ENCODE measurements at regions not wholly inside any gene's neighbourhood (a gene's known extent, or its start where the extent isn't known, plus 50 kb on each side); places are given as distances from the start of the nearest gene placed in this dataset.
A peak's percentile ranks its signal among the peaks of the same experiment; 100 is the strongest.
"Not testable (repeated sequence)": the region's sequence is repeated elsewhere in the genome, so short reads cannot be mapped to it uniquely, and the experiment has no call there.

DNA sequence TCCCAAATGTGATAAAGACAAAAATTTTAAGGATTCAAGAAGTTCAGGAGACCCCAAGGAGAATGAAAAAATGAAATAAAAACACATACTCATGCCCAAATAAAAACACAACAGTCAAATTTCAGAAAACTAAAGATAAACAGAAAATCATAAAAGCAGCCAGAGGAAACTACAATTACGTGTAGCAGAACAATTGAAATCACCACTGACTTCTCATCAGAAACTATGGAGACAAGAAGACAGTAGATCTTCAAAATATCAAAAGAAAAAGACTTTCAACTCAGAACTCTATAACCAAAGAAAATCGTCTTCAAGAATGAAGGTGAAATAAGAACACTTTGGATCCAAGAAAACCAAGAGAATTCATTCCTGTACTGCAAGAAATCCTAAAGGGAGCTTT is 54.9 kb downstream of the DIO3 start:
- no peak for DNase-seq

DNA sequence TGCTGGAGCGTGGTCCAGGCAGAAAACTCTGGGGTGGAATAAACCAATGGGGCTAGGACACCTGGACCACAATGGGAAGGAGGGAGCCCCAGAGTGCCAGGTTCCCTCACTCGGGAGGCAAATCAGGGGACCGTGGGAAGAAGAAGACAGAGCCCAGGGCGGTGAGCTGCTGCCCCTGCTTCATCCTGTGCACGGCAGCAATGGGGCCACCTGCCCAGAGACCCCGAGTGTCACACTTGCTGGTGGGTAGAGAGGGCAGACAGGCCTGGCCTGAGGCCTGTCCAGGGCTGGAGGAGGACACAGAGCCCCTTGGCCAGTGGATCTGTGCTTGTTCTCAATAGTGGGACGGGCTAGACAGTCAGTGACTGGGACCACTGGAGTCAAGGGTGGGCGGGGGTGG is 58.2 kb downstream of the DIO3 start:
- no peak for DNase-seq

DNA sequence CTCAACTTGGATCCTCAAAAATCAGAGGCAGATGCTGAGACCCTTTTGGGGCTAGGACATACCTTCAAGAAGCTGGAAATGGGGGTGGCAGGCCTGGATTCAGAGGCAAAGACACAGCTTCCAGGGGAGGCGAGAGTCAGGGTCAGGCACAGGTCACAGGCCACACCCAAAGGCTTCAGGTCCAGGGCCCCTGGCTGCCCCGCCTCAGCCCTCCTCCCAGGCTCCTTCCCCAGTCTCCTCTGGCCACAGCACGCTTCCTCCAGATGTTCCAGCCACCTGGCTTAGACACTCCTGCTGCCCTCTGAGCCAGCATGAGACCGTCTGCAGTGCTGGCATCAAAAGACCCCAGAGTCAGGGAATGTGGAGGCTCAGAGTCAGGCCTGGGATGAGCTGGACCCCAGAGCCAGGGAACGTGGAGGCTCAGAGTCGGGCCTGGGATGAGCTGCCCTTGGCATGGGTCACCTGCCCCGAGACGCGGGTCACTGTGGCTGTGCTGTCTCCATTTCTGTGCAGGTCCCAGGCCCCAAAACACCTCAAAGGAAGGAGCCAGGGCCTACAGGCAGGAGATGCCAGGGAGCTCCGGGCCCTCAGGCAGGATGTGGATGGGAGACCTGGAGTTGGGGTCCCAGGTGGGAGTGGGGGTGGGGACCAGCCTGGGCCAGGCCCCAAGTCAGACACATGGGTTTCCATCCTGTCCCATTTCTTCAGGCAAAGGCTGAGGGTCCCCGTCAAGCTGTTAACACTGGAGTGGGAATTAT is 58.9 kb downstream of the DIO3 start:
- no peak for DNase-seq

DNA sequence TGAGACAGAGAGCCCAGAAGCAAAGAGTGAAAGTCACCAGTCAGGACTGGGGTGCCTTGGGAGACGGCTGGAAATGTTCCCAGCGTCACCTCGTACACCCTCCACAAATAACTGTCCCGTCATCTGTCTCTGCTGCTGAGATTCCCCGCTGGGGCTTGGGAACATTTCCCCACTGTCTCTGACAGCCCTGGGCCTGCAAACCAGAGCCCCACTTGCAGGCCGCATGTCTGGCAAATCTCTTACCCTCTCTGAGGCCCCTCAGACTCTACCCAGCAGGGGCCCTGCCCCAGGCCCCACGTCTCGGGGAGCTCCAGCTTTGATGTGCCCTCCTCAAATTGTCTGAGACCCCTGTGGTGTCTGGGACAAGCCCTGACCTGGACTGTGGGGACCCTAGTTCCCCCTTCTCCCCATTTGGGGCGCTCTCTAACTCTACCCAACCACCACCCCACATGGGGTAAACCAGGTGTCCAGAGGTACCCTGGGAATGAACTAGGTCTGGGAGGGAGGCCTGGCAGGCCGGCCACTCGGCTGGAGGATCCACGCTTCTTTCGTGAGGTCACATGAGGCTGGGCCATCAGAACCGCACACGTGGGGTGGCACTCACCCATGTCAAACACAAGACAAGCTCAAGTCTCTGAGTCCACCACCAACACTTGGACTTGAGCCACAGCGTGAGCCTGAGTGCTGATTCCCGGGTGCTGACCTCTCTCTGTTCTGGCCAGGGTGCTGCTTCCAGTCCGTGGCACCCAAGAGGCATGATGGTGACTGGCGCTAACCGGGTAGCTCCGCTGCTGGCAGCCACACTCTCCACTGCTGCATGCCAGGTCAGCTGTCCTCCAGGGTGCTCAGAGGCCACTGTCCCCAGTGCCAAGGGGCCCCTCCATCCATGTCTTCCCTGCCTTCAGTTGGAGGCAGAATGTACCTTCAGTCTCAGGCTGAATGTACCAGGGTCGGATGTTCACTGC is 59.8 kb downstream of the DIO3 start:
- DNase-seq, result no peak

DNA sequence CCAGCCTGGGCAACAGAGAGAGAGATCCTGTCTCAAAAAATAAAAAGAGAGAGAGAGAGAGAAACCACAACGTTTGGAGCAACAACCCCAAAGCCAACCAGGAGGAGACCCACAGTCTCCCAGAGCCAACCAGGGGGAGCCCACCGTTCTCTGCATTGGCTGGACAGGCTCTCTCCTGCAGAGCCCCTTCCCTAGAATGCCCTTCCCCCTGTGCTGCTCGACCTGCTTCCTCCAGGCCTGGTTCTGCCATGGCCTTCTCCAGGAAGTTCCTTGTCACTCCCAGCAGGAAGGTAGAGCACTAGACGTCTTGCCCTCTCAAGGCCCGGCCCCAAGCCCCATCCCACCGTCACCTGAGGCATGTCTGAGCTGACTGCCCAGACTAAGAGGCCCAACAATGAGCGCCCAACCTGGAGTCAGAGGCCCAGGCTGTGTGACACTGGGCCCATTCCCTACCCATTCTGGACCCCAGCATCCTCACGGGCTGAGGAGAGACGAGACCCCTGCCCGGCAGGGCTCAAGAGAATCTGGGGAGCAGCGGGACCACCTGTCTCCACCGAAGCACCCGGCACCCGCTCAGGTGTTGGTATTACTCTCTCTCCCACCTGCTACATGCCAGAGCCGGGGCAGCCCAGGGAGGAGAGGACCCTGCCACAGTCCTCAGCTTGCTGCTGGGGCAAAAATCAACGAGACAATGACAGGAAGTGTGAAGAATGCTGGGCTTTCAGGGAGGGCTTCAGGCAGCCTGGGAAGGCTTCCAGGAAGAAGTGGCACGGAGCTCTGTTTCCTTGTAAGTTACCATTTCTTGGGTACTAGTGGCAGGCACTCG is 61.2 kb downstream of the DIO3 start:
- DNase-seq, result no peak

DNA sequence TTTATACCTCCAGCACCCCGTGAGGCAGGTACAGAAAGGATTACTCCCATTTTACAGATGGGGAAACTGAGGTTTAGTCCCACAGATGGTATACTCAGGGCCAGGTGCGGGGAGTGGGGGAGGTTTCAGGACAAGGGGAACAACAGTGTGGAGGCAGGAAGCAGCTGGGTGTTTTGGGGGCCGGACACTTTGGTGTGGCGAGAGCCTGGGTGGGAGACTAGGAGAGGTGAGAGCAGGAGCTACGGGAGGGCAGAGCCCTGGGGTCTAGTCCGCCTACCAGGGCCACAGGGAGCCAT is 61.7 kb downstream of the DIO3 start:
- no peak for DNase-seq

DNA sequence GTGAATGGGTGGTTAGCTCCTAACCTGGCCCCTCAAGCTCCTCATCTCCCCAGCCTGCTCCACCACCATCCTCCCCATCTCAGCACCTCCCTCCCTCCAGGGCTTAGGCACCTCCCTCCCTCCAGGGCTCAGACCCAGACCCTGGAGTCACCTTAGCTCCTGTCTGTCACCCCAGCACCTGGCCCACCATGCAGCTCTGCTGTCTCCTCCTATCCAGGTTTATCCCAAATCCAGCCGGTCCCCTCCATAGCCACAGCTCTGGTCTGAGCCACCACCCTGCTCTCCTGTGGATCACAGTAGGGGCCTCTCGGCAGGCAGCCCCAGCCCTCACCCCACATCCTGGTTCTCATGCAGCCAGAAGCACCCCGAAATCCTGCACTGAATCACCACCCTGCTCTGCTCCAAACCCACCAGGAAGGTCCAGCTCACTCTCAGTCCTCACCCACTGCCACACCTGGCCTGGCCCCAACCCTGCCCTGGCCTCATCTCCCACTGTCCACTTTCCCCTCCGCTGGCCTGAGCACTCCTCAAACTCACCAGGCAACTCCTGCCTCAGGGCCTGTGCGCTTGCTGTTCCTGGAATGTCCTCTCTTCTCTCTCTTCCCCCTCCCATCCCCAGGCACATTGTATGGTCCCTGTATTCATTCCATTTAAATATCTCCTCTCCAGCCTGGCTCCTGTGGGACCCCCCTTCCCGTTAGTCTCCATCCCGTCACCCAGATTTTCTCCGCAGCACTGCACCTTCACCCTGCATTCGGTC is 62.6 kb downstream of the DIO3 start:
- no peak for DNase-seq

DNA sequence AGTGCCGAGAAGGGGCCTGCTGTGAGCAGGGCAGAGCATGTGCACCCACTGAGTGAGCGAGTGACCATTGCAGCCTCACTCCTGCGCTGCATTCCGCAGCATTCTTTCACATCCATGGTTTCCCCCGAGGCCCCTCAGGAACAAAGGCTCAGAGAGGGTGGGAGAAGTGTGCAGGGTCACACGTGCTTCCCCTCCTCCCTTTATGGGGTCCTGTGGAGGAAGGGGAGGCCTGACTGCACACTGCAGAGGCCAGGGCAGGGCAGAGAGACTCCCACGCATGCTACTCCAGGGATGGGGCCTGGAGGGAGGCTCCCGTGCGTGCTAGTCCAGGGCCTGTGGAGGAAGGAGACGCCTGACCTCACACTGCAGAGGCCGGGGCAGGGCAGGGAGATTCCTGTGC is 63.2 kb downstream of the DIO3 start:
- no peak for DNase-seq

DNA sequence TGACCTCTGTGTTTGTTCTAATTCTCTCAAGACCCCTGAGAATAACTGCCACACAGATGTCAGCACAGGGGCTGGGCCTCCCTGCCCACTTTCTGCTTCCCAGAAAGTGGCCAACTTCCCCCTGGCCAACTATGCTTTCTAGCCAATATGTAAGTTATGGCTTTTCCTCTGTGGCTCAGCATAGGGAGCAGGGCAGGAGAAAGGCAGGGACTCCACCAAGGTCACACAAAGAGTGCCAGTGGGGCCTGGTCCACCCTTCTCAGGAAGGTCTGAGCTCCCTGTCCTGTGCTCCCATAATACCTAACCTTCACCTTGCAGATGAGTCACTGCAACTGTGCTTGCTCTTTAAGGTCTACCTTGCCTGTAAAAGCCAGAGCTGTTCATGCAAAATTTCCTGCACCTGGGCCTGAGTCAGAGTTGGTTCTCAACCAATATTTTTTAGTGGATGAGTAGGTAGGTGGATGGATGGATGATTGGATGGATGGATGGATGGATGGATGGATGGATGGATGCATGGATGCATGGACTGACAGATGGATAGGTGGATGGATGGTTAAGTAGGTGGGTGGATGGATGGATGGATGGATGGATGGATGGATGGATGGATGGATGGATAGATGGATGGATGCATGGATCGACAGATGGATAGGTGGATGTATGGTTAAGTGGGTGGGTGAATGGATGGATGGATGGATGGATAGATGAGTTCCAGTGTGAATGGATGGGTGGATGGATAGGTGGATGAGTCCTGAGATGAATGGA is 64.2 kb downstream of the DIO3 start:
- no peak for DNase-seq

DNA sequence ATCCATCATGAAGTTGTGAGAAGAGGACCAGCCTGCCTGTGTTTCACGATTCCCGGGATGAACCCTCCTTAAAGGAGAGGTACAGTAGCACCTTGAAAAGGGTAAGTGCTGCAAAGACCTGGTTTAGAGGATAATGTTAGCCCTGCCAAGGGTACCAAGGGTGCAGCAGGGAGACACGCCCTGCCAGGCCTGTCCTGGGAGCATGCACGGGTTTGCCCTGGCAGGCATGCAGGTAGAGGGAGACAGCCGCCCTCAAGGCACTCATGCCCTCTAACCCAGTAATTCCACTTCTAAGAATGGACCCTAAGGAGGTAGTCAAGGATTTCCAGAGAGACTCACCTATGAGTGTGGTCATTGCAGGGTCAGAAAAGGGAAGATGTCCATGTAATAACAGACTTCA is 65.0 kb downstream of the DIO3 start:
- no peak for DNase-seq

DNA sequence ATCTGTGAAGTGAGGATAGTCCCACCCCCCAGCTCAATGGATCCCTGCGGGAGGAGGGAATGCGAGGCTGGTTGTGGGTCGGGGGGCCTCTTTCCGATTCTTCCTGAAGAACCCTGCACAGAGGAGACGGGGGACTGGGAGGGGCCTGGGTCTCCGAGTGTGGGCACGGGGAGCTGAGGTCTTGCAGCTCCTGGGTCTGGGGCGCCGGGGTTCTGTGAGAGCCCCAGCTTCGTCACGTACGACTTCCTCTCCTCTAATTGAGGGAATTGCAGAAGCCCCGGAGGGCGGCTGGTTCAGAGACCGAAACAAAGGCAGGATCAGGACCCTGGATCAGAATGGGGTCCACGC is 66.6 kb downstream of the DIO3 start:
- no peak for DNase-seq

DNA sequence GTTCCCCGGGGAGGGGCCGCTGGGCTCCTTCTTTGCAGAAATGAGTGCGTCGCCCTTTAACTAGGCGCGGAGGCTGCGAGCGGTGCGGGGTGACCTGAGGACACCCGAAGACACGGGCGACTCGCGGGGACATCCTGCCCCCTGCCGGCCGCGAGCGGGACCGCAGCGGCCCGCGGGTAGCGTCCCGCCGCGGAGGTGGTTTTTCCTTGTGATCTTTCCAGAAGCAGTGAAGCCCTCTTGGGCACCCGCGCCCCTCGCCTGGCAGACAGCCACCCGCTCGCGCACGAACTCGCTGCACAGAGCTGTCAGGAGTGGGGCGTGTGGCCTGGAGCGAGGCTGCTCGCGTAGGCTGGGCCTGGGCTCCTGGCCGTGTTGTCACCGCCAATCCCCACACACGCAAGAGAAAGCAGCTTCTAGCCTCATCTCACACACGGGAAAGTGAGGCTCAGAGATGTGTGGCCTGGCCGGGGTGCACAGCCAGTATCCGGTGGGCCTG is 67.2 kb downstream of the DIO3 start:
- DNase-seq, result peak; percentile 70 to 74

DNA sequence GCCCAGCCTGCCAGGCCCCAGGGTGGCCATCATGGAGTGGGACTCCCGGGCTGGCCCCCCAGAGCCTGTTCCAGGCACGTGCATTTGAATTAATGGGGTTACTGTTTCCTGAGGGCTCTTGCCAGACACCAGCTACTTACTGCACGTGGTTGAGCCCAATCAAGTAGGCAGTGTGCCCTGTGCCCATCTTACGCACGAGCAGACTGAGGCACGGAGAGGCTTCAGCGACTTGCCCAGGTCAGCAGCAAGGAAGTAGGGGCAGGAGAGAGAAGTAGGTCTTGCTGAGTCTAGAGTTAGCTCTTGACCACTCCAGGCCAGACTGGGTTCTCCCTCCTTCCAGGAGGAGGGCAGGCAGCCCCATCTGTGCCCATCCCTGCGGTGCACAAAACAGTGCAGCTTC is 67.7 kb downstream of the DIO3 start:
- DNase-seq, result no peak

DNA sequence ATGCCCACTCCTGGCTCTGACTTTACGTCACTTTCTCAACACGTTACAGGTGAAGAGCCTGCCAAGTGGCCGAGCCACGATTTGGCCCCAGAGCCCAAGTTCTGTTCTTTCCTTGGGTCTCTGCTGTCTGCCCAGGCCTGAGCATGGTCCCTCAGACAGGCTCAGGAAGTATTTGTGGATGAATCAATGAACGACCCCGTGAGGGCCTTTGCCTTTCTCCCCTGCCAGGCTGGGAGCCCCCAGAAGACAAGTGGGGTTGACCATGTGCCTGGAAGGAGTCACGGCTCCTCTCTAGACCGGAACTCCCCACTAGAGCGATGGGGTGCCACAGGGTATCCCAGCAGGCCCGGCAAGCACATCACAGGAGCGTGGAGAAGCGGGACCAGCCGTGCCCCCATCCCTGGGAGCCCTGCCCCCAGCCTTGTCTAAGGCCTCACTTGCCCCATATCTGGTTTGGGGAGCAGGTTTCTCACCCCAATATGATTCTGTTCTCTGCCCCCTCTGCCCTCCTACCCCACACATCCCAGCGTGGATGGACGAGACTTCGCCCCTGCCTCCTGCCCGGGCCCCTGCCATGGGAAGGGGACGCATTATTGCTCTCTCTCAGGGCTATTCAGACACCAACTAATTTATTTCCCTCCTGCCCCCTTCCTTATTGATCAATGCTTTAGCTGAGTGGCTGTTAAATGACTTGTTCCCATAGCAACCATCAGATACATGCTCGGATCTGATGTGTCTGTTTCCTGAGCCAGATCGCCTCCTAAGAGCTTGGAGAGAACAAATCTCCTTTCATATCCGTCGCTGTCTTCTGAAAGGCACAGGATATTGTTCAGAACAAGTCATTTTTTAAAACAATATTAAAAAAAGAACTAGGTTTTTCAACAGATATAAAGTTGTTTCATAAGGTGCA is 69.0 kb downstream of the DIO3 start:
- no peak for DNase-seq

DNA sequence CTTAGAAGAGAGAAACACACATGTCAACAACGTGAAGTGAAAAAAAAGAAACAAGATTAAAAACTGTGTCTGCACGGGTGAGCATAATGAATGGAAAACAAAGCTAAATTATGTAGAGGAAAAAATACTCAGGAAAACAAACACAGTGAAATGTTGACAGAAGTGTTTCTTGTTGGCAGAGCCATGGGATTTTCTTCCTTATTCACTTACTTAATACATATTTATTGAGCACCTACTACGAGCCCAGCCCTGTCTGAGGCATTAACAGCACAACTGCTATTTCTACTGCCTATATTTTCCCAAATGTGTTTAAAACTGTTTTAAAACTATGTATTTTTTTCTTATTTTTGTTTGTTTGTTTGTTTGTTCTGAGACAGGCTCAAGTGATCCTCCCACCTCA is 69.9 kb downstream of the DIO3 start:
- no peak for DNase-seq

DNA sequence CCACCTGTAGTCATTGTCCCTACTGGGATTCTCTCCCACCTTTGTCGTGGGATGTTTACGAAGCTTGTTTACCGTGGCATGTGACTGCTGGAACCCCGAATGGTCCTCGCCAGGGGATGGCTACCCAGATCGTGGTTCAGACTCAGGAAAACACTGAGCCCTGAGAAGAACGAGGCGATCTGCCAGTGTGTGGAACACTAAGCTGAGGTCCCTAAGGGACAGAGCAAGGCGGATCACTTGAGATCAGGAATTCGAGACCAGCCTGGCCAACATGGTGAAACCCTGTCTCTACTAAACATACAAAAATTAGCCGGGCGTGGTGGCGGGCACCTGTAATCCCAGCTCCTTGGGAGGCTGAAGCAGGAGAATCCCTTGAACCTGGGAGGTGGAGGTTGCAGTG is 70.7 kb downstream of the DIO3 start:
- not testable (repeated sequence) for DNase-seq

DNA sequence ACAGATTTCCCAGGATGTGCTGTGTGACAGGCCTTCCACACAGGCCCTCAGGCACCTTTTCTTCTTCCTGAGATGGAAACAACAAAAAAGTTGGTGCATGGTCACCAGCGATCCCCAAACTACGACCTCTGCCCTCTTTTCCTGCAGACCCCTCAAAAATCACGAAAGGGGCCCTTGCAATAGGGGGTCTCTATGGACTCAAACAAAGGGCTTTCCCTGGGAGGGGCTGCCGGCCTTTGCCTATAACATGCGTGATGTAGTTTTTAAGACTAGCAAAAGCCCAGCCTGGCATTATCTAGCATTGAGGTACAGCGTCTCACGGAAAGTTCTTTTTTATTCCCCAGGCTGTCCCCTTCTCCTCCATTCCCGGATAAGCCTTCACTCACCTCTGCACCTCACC is 71.2 kb downstream of the DIO3 start:
- no peak for DNase-seq

DNA sequence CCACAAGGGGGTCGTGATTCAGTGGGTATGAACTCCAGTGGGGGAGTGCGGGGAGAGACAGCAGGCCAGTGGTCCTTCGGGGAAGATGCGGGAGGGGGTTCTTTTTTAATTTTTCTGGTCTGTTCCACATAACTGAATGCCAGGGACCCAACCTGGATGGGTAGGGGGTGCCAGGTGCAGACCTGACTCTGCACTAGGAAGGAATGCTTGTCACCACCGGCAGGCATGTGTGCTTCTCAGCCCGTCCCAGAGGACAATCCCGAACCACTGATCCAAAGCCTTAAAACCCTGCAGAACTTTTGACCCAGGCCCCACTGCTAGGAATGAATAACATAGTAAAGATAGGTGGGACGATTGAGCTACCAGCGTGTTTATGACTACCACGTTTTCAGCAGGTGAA is 72.0 kb downstream of the DIO3 start:
- DNase-seq, result no peak

DNA sequence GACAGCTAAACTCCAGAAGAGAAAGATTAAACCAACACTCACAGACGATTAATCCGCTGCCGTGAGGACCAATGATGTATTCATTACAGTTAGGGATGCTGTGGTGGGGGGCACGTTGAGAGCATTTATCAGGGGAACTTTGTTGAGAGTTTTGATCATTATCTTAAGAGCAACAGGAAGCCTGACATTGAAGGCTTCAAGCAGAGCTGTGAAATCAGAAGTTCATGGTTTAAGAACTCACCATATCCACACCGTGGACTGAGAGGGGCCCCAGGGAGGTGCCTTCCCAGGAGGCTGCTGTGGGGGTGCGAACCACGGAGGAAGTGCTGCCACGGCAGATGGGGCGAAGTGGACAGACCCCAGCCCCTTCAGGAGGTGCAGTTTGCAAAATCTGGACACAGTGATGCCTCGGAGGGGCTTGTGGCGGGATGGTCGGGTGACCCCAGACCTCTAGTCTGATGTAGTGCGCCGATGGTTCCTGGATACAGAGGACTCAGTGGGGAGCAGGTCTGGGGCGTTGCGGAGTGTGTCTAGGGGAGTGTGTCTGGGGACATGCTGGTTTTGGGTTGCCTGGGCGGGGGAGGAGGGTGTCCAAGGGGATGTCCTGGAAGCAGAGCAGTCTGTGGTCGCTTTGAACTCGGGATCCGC is 73.0 kb downstream of the DIO3 start:
- no peak for DNase-seq

All from NCI-H2081 (cell line).